ENCODE measurements at regions not wholly inside any gene's neighbourhood (a gene's known extent, or its start where the extent isn't known, plus 50 kb on each side); places are given as distances from the start of the nearest gene placed in this dataset.
"Not testable (repeated sequence)": the region's sequence is repeated elsewhere in the genome, so short reads cannot be mapped to it uniquely, and the experiment has no call there.

GRCh38 chr7:80292634-80293033, 158.0 kb downstream of the GNAI1 start:
- TF ChIP-seq EZH2 (optimal IDR thresholded peaks at IDR 0.05; ENCODE audit: low read depth, low read length); CTCF (IDR thresholded peaks at IDR 0.05; ENCODE audit: low read length): not testable (repeated sequence)

Measured in MM.1S (cell line).